ENCODE measurements at regions not wholly inside any gene's neighbourhood (a gene's known extent, or its start where the extent isn't known, plus 50 kb on each side); places are given as distances from the start of the nearest gene placed in this dataset.

GRCh38 chr6:150531957-150532356, 67.7 kb upstream of the PLEKHG1 start (continued):
- no peak for TF ChIP-seq CHD2 (IDR thresholded peaks at IDR 0.05; ENCODE audit: low read length)
- TF ChIP-seq FOSL1 (IDR thresholded peaks at IDR 0.05; ENCODE audit: insufficient read depth, low read depth, low read length): no peak

All from H1 (cell line).